Calu3 (cell line): ENCODE measurements at regions not wholly inside any gene's neighbourhood (a gene's known extent, or its start where the extent isn't known, plus 50 kb on each side); places are given as distances from the start of the nearest gene placed in this dataset.

Experiments used
- BruUV-seq: library from RNA; stranded (reverse); fragments of 400-500 nt; replicated peaks from 2 replicates; lab custom pipeline; 2021; lab: Mats Ljungman, UMichigan
- CTCF ChIA-PET: fragments of 300-600 bp; sonication (Branson Sonifier 250); formaldehyde crosslinking; loops from one replicate; lab custom pipeline; 2022; ENCODE audit warnings: antibody characterized with exemption; lab: Charles Lee
- DNase-seq: peaks from one replicate; pipeline ENCODE4 v3.0.0; 2022
- H3K27ac Mint-ChIP-seq: one replicate; pipeline ENCODE4 v1.8.0; 2022; ENCODE audit warnings: mixed read lengths; ENCODE audit not compliant: unreplicated experiment
- H3K27me3 Mint-ChIP-seq: one replicate; pipeline ENCODE4 v1.8.0; 2022; ENCODE audit warnings: mixed read lengths; ENCODE audit not compliant: unreplicated experiment
- H3K36me3 Mint-ChIP-seq: one replicate; pipeline ENCODE4 v1.8.0; 2022; ENCODE audit warnings: mild to moderate bottlenecking, moderate library complexity, mixed read lengths; ENCODE audit not compliant: insufficient read depth, unreplicated experiment
- H3K4me1 Mint-ChIP-seq: one replicate; pipeline ENCODE4 v1.8.0; 2022; ENCODE audit warnings: mild to moderate bottlenecking, low read depth, mixed read lengths; ENCODE audit not compliant: unreplicated experiment
- H3K4me3 Mint-ChIP-seq: one replicate; pipeline ENCODE4 v1.8.0; 2022; ENCODE audit warnings: mild to moderate bottlenecking, low read depth, moderate library complexity, mixed read lengths; ENCODE audit not compliant: unreplicated experiment
- H3K9me3 Mint-ChIP-seq: one replicate; pipeline ENCODE4 v1.8.0; 2022; ENCODE audit warnings: low read depth, mixed read lengths; ENCODE audit not compliant: unreplicated experiment
- intact Hi-C: fragments of 100-400 bp; cut with micrococcal nuclease; formaldehyde crosslinking; loops from one replicate; pipeline ENCODE4 v1.10.0; 2022; ENCODE audit not compliant: unreplicated experiment
- TF ChIP-seq, protein P1 (sequence below): fragments of 200-600 bp; IDR thresholded peaks from one replicate; pipeline ENCODE4 v1.8.0; 2022; ENCODE audit warnings: antibody characterized with exemption; ENCODE audit not compliant: unreplicated experiment

DNA sequence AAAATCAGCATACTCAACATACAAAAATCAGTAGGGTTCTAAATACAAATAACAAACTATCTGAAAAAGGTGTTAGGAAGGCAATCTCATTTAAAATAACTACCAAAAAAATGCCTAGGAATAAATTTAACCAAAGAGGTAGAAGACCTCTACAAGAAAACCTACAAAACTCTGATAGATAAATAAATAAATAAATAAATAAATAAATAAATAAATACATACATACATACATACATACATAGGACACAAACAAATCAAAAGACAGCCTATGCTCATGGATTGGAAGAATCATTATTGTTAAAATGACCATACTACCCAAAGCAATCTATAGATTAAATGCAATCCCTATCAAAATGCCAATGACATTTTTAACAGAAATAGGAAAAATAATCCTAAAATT lies 194.7 kb downstream of the BARHL2 start:
- TF ChIP-seq, protein P1, sequence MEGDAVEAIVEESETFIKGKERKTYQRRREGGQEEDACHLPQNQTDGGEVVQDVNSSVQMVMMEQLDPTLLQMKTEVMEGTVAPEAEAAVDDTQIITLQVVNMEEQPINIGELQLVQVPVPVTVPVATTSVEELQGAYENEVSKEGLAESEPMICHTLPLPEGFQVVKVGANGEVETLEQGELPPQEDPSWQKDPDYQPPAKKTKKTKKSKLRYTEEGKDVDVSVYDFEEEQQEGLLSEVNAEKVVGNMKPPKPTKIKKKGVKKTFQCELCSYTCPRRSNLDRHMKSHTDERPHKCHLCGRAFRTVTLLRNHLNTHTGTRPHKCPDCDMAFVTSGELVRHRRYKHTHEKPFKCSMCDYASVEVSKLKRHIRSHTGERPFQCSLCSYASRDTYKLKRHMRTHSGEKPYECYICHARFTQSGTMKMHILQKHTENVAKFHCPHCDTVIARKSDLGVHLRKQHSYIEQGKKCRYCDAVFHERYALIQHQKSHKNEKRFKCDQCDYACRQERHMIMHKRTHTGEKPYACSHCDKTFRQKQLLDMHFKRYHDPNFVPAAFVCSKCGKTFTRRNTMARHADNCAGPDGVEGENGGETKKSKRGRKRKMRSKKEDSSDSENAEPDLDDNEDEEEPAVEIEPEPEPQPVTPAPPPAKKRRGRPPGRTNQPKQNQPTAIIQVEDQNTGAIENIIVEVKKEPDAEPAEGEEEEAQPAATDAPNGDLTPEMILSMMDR, result no peak
- CTCF ChIA-PET, result no interaction called here
- Mint-ChIP-seq H3K36me3 (no peaks in the 10 kb centered on the region), H3K4me1 (no peaks in the 10 kb centered on the region), H3K27ac (no peak overlapping the region), H3K4me3 (no peak overlapping the region), H3K9me3 (no peaks in the 10 kb centered on the region), H3K27me3 (no peaks in the 10 kb centered on the region)
- DNase-seq, result no peak
- BruUV-seq, result no TSS peak
- intact Hi-C loops, result no loop called here

DNA sequence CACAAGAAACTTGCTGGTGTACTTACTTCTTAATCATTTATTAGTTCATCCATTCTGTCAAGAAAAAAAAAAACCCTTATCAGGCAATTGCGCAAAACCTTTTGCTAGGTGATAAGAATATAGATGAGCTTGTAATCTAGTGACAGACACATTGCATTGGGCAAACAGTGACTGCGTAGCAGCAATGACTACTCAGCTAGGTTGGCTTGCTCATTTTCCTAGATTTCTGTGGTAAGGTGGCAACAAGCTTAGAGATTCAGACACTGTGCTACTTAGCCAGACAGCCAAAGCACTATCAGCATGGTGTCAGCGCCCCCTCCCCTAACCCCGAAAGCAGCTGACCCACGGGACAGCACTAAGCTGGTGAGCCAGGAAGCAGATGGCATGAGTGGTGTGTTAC lies 203.1 kb downstream of the BARHL2 start:
- CTCF ChIA-PET, result no interaction called here
- Mint-ChIP-seq H3K4me1 (no peaks in the 10 kb centered on the region), H3K27ac (no peak overlapping the region)

DNA sequence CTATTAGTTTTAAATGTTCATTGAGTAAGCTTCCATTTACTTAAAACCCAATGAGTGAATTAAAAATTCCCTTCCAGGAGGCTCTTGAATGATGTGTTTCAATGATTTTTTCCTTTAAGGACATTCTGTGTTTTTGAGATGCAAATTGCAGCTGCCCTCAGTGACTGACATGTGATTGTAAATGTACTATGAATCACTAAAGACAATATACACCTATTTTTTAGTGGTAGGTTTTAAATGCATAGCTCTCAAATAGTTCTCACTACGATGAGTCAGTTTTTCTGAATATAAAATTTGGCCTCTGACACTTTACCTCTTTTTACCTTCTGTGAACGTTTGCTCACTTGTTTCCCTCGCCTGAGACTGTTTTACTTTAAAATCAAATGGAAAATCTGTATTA lies 204.7 kb downstream of the BARHL2 start:
- peaks cover 15% of the 10 kb centered on the region for H3K27me3 Mint-ChIP-seq
- no peak for DNase-seq
- H3K9me3 Mint-ChIP-seq, result no peaks in the 10 kb centered on the region
- H3K4me3 Mint-ChIP-seq, result no peak overlapping the region
- BruUV-seq, result no TSS peak
- no peaks in the 10 kb centered on the region for H3K36me3 Mint-ChIP-seq
- H3K27ac Mint-ChIP-seq, result no peak overlapping the region
- TF ChIP-seq, protein P1, result no peak
- no peaks in the 10 kb centered on the region for H3K4me1 Mint-ChIP-seq
- CTCF ChIA-PET, result no interaction called here
- intact Hi-C loops, result no loop called here

More for the DNA sequence above, 203.1 kb downstream of the BARHL2 start:
- TF ChIP-seq, protein P1, result no peak
- no peak for DNase-seq
- intact Hi-C loops, result no loop called here
- peaks cover 15% of the 10 kb centered on the region for H3K27me3 Mint-ChIP-seq
- H3K36me3 Mint-ChIP-seq, result no peaks in the 10 kb centered on the region
- BruUV-seq, result no TSS peak
- H3K4me3 Mint-ChIP-seq, result no peak overlapping the region
- H3K9me3 Mint-ChIP-seq, result no peaks in the 10 kb centered on the region

DNA sequence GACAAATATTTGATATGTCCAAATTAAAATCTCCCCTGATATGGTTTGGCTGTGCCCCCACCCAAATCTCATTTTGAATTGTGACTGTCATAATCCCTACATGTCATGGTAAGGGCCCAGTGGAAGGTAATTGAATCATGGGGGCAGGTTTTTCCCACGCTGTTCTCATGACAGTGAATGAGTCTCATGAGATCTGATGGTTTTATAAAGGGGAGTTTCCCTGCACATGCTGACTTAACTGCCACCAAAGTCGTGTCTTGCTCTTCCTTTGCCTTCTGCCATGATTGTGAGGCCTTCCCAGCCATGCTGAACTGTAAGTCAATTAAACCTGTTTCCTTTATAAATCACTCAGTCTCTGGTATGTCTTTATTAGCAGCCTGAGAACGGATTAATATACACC lies 207.0 kb downstream of the BARHL2 start:
- TF ChIP-seq, protein P1, result no peak
- Mint-ChIP-seq H3K4me3 (no peak overlapping the region), H3K4me1 (no peaks in the 10 kb centered on the region), H3K27ac (no peak overlapping the region), H3K27me3 (no peaks in the 10 kb centered on the region), H3K36me3 (no peaks in the 10 kb centered on the region), H3K9me3 (no peaks in the 10 kb centered on the region)
- DNase-seq, result no peak
- BruUV-seq, result no TSS peak
- CTCF ChIA-PET, result no interaction called here
- intact Hi-C loops, result no loop called here
